Pancreas (tissue), 10 donors: ENCODE measurements at regions not wholly inside any gene's neighbourhood (a gene's known extent, or its start where the extent isn't known, plus 50 kb on each side); places are given as distances from the start of the nearest gene placed in this dataset.

Experiments
- ATAC-seq, 4 donors: fragments of 200-7000 bp; cut with Tn5 transposase; one replicate each; pipeline versions ENCODE4 v1.8.0 to v1.9.1; 2020; ENCODE audit warnings: mild to moderate bottlenecking in 4 of 4, moderate library complexity in 4 of 4
- DNase-seq, 6 donors: peaks; one replicate each; pipeline ENCODE4 v3.0.0-alpha.2; 2020
- FAIRE-seq: peaks from 2 replicates; lab custom pipeline; 2012; peaks lifted over from hg19 to GRCh38; lab: Jason Lieb, UNC
- H3K27ac ChIP-seq, 4 donors: fragments of 200-600 bp; sonication (generic); 1 replicate in 3 of 4; 2 replicates in 1 of 4; pipeline versions ENCODE4 v1.5.0 to v1.8.0; 2020
- H3K27me3 ChIP-seq, 4 donors: fragments of 200-600 bp; one replicate each; pipeline ENCODE4 v1.8.0; 2021
- H3K36me3 ChIP-seq, 3 donors: fragments of 200-600 bp; sonication (generic) in 1 of 3; one replicate each; pipeline versions ENCODE4 v1.5.0 to v1.8.0; 2020 to 2021
- H3K4me1 ChIP-seq, 3 donors: fragments of 200-600 bp; one replicate each; pipeline ENCODE4 v1.8.0; 2021
- H3K4me3 ChIP-seq, 4 donors: fragments of 200-600 bp; sonication (generic) in 2 of 4; one replicate each; pipeline versions ENCODE4 v1.5.0 to v1.8.0; 2020 to 2021
- H3K9me3 ChIP-seq, 4 donors: fragments of 200-600 bp; one replicate each; pipeline ENCODE4 v1.8.0; 2021
- CTCF ChIP-seq, 4 donors: fragments of 200-600 bp; sonication (generic) in 3 of 4; IDR thresholded peaks; one replicate each; pipeline versions ENCODE4 v1.5.0 to v1.8.0; 2021; ENCODE audit warnings: antibody characterized with exemption in 4 of 4
- WGBS, 2 donors: extraction: QIAGEN DNeasy Blood & Tissue Kit; methylation state at CpG; one replicate each; pipeline ENCODE4 v1.1.7; 2013; 5-methylcytosine and 5-hydroxymethylcytosine counted together
- intact Hi-C, 3 donors: fragments of 100-400 bp; cut with DNase I; formaldehyde crosslinking; loops; one replicate each; pipeline versions ENCODE4 v1.11.1 to v1.14.2; 2022
- donor health status: healthy with polysubstance abuse.
- donor health status: DM: no; HTN: no; CAD: no; lungs with moderate emphysema.
- donor health status: DM: no; HTN: no; CAD: no.
- donor health status: control.
- donor health status: control.
- donor health status: Bipolar disorder and iron deficiency.
- donor health status: DM: yes; HTN: yes; CAD: no.
- donor health status: DM: no; HTN: no; CAD: no.
- donor health status: DM: no; HTN: no; CAD: no.
- donor health status: DM: yes; HTN: yes; CAD: no.

GRCh38 chr4:177103619-177104018 is 206.1 kb upstream of the NEIL3 start:
- intact Hi-C loops: no loop called here
- H3K4me3 ChIP-seq: no peak overlapping the region
- no peak for DNase-seq
- TF ChIP-seq CTCF (IDR thresholded peaks at IDR 0.05): no peak
- no peaks in the 10 kb centered on the region for H3K4me1 ChIP-seq
- no peak for FAIRE-seq
- ATAC-seq: no peak
- no peak overlapping the region for H3K27ac ChIP-seq
- no peaks in the 10 kb centered on the region for H3K36me3 ChIP-seq
- no peaks in the 10 kb centered on the region for H3K27me3 ChIP-seq
- H3K9me3 ChIP-seq: no peaks in the 10 kb centered on the region

GRCh38 chr4:177105536-177105935 is 204.1 kb upstream of the NEIL3 start:
- Histone ChIP-seq H3K36me3 (no peaks in the 10 kb centered on the region), H3K9me3 (no peaks in the 10 kb centered on the region), H3K27ac (no peak overlapping the region), H3K4me3 (no peak overlapping the region), H3K4me1 (no peaks in the 10 kb centered on the region), H3K27me3 (no peaks in the 10 kb centered on the region)
- no peak for DNase-seq
- no peak for TF ChIP-seq CTCF (IDR thresholded peaks at IDR 0.05)
- 64 to 68% methylated on average over 6 of the region's 6 CpGs for WGBS, 2 donors
- ATAC-seq: no peak
- intact Hi-C loops: no loop called here
- FAIRE-seq: no peak

- 36 to 63% methylated on average over 4 of the region's 4 CpGs for WGBS, 2 donors
- no peak for FAIRE-seq
- H3K4me1 ChIP-seq: no peaks in the 10 kb centered on the region
- H3K9me3 ChIP-seq: no peaks in the 10 kb centered on the region
- DNase-seq: no peak
- H3K36me3 ChIP-seq: no peaks in the 10 kb centered on the region
- no peak overlapping the region for H3K4me3 ChIP-seq
- no peaks in the 10 kb centered on the region for H3K27me3 ChIP-seq
- no peak for TF ChIP-seq CTCF (IDR thresholded peaks at IDR 0.05)
- H3K27ac ChIP-seq: no peak overlapping the region
- ATAC-seq: peak in 1 of 4 donors; percentile 27
- intact Hi-C loops: no loop called here
Observed at GRCh38 chr4:177107288-177107921, 202.3 kb upstream of the NEIL3 start.

- ATAC-seq (peak in 1 of 4 donors; percentile 52), FAIRE-seq (no peak)
Observed at GRCh38 chr4:177108708-177109107, 201.0 kb upstream of the NEIL3 start.

More at GRCh38 chr4:177108708-177109107, 201.0 kb upstream of the NEIL3 start:
- 43 to 58% methylated on average over 1 of the region's 1 CpG for WGBS, 2 donors
- Histone ChIP-seq H3K36me3 (no peaks in the 10 kb centered on the region), H3K27ac (no peak overlapping the region), H3K9me3 (no peaks in the 10 kb centered on the region), H3K4me3 (no peak overlapping the region), H3K4me1 (no peaks in the 10 kb centered on the region), H3K27me3 (no peaks in the 10 kb centered on the region)
- DNase-seq: no peak
- TF ChIP-seq CTCF (IDR thresholded peaks at IDR 0.05): no peak
- intact Hi-C loops: no loop called here
